GM12865 (cell line): ENCODE measurements at regions not wholly inside any gene's neighbourhood (a gene's known extent, or its start where the extent isn't known, plus 50 kb on each side); places are given as distances from the start of the nearest gene placed in this dataset.
"Not testable (repeated sequence)": the region's sequence is repeated elsewhere in the genome, so short reads cannot be mapped to it uniquely, and the experiment has no call there.

Experiments
- DNase-seq: peaks from one replicate; pipeline ENCODE4 v3.0.0; 2010; ENCODE audit warnings: low read depth
- H3K4me3 ChIP-seq: 2 replicates; pipeline ENCODE4 v1.5.1; 2011; ENCODE audit warnings: mild to moderate bottlenecking, low read depth, low read length, control low read depth
- TF ChIP-seq, protein P1 (sequence below): IDR thresholded peaks from 2 replicates; pipeline ENCODE4 v1.5.1; 2011; ENCODE audit warnings: low read length, control low read depth, low read depth, inconsistent platforms; ENCODE audit not compliant: insufficient read depth; ENCODE audit errors: missing control alignments

GRCh38 chr11:41799754-41800153, 340.3 kb upstream of the LRRC4C start:
- TF ChIP-seq, protein P1, sequence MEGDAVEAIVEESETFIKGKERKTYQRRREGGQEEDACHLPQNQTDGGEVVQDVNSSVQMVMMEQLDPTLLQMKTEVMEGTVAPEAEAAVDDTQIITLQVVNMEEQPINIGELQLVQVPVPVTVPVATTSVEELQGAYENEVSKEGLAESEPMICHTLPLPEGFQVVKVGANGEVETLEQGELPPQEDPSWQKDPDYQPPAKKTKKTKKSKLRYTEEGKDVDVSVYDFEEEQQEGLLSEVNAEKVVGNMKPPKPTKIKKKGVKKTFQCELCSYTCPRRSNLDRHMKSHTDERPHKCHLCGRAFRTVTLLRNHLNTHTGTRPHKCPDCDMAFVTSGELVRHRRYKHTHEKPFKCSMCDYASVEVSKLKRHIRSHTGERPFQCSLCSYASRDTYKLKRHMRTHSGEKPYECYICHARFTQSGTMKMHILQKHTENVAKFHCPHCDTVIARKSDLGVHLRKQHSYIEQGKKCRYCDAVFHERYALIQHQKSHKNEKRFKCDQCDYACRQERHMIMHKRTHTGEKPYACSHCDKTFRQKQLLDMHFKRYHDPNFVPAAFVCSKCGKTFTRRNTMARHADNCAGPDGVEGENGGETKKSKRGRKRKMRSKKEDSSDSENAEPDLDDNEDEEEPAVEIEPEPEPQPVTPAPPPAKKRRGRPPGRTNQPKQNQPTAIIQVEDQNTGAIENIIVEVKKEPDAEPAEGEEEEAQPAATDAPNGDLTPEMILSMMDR = no peak
- no peak overlapping the region for H3K4me3 ChIP-seq
- DNase-seq = no peak

- no peak for DNase-seq
- TF ChIP-seq, protein P1 = no peak
- no peak overlapping the region for H3K4me3 ChIP-seq
Observed at GRCh38 chr11:41803895-41804294, 344.4 kb upstream of the LRRC4C start.

GRCh38 chr11:41816396-41816795, 356.9 kb upstream of the LRRC4C start:
- TF ChIP-seq, protein P1 = no peak
- H3K4me3 ChIP-seq = no peak overlapping the region
- DNase-seq = no peak

GRCh38 chr11:41824287-41824686, 364.8 kb upstream of the LRRC4C start:
- DNase-seq = not testable (repeated sequence)

GRCh38 chr11:41826085-41826484, 366.6 kb upstream of the LRRC4C start:
- TF ChIP-seq, protein P1 = no peak
- no peak overlapping the region for H3K4me3 ChIP-seq
- DNase-seq = no peak

More at GRCh38 chr11:41824287-41824686, 364.8 kb upstream of the LRRC4C start:
- not testable (repeated sequence) for H3K4me3 ChIP-seq

- no peak for DNase-seq
- TF ChIP-seq, protein P1 = no peak
Observed at GRCh38 chr11:41836431-41836830, 377.0 kb upstream of the LRRC4C start.

DNA sequence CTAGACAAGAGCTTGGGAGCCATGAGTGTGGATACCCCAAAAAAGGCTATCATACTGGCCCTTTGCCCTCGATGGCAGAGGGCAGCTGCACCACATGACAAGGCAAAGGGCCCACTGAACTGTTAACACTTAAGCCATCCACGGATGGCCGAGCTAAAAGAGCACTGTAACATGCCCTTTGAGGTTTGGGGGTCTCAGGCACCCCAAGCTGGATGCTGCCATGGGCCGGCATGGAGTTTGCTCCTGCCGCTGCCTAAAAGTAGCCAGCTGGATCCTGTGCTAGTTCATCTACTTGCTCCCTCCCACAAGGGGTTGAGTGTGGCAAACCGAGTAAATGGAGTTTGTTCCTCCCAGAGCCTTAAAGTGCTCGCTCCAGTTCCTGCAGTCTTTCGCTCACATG, 383.2 kb upstream of the LRRC4C start:
- DNase-seq = no peak
- no peak overlapping the region for H3K4me3 ChIP-seq
- TF ChIP-seq, protein P1 = no peak

More at GRCh38 chr11:41836431-41836830, 377.0 kb upstream of the LRRC4C start:
- no peak overlapping the region for H3K4me3 ChIP-seq
